Loucy (cell line): ENCODE measurements at regions not wholly inside any gene's neighbourhood (a gene's known extent, or its start where the extent isn't known, plus 50 kb on each side); places are given as distances from the start of the nearest gene placed in this dataset.

Source experiments
- H2AFZ ChIP-seq: fragments of 200-600 bp; sonication (generic); 2 replicates; pipeline ENCODE4 v1.6.0; 2016; ENCODE audit warnings: antibody characterized with exemption, mild to moderate bottlenecking, low read length, moderate library complexity
- H3F3A ChIP-seq: fragments of 200-600 bp; 2 replicates; pipeline ENCODE4 v1.6.0; 2016; ENCODE audit warnings: antibody characterized with exemption, low read depth, mild to moderate bottlenecking
- H3K27me3 ChIP-seq: fragments of 200-600 bp; sonication (generic); 2 replicates; pipeline ENCODE4 v1.6.1; 2014; ENCODE audit warnings: low read length, mild to moderate bottlenecking; ENCODE audit not compliant: insufficient read depth, poor library complexity, severe bottlenecking
- H3K36me3 ChIP-seq: fragments of 200-600 bp; sonication (generic); 2 replicates; pipeline ENCODE4 v1.6.1; 2016; ENCODE audit warnings: low read length; ENCODE audit not compliant: insufficient read depth
- H3K4me1 ChIP-seq: fragments of 200-600 bp; sonication (generic); 2 replicates; pipeline ENCODE4 v1.5.1; 2014; ENCODE audit warnings: low read length, mild to moderate bottlenecking; ENCODE audit not compliant: insufficient read depth, poor library complexity, severe bottlenecking
- H3K4me2 ChIP-seq: fragments of 200-600 bp; sonication (generic); 2 replicates; pipeline ENCODE4 v1.6.0; 2014; ENCODE audit warnings: antibody characterized with exemption, low read length, low read depth, mild to moderate bottlenecking; ENCODE audit not compliant: poor library complexity, severe bottlenecking
- H3K4me3 ChIP-seq: fragments of 200-600 bp; sonication (generic); 2 replicates; pipeline ENCODE4 v1.5.1; 2014; ENCODE audit warnings: low read length, mild to moderate bottlenecking, mixed read lengths; ENCODE audit not compliant: poor library complexity, severe bottlenecking
- H3K79me2 ChIP-seq: fragments of 200-600 bp; sonication (generic); 2 replicates; pipeline ENCODE4 v1.6.1; 2014; ENCODE audit warnings: low read length; ENCODE audit not compliant: insufficient read depth
- H3K9ac ChIP-seq: fragments of 200-600 bp; sonication (generic); 2 replicates; pipeline ENCODE4 v1.6.0; 2014; ENCODE audit warnings: mild to moderate bottlenecking, low read depth, low read length, moderate library complexity; ENCODE audit not compliant: poor library complexity, severe bottlenecking
- H3K9me2 ChIP-seq: fragments of 200-600 bp; sonication (generic); replicated peaks from 2 replicates; pipeline ENCODE4 v1.6.1; 2016; ENCODE audit warnings: low read depth, low read length, mixed read lengths
- H3K9me3 ChIP-seq: fragments of 200-600 bp; sonication (generic); 2 replicates; pipeline ENCODE4 v1.6.1; 2014; ENCODE audit warnings: mild to moderate bottlenecking, antibody characterized with exemption, low read length, low read depth; ENCODE audit not compliant: insufficient read depth
- H4K20me1 ChIP-seq: fragments of 200-600 bp; sonication (generic); 2 replicates; pipeline ENCODE4 v1.6.0; 2014; ENCODE audit warnings: antibody characterized with exemption, low read length, mild to moderate bottlenecking; ENCODE audit not compliant: insufficient read depth, poor library complexity, severe bottlenecking
- CTCF ChIP-seq: fragments of 200-600 bp; sonication (generic); conservative IDR thresholded peaks from 2 replicates; pipeline ENCODE4 v1.5.1; 2014; ENCODE audit warnings: mild to moderate bottlenecking, antibody characterized with exemption, low read length
- EZH2phosphoT487 ChIP-seq: fragments of 200-600 bp; IDR thresholded peaks from 2 replicates; pipeline ENCODE4 v1.6.1; 2018; ENCODE audit warnings: antibody characterized with exemption, mild to moderate bottlenecking, moderate library complexity, borderline replicate concordance

DNA sequence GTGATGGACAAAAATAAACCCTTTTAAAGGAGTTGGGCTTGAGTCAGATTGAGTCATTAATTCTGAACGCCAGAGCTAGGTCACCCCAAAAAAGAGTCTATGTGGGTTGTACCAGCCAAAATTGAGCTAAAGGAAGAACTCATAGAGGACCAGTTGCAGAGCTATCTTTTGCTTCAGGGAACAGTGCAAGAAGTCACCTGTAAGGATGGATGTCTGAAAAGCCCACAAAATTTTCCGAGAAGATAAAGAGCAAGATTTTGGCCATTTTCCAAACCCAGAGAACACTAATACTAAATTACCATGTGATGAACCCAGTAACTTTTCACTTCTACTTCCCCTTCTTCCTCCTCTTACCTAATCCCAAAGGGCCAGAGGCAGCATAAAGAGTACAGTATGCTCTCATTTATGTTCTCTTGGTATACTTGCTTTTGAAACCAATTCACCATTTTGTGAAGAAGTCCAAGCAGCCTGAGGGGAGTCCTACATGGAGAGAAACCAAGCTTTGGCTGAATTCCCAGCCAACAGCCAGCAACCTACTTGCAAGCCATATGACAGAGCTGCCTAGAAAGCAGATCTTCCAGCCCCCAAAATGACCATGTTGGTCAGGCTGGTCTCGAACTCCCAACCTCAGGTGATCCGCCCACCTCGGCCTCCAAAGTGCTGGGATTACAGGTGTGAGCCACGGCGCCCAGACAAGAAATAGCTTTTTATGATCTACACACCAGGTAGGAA, 551.7 kb downstream of the SATB2 start:
- Histone ChIP-seq H3K27me3 (no peaks in the 10 kb centered on the region), H3K4me2 (no peak overlapping the region), H3K79me2 (no peaks in the 10 kb centered on the region), H3K4me1 (no peaks in the 10 kb centered on the region), H3F3A (no peaks in the 10 kb centered on the region), H3K36me3 (no peaks in the 10 kb centered on the region), H3K9ac (no peak overlapping the region), H4K20me1 (no peaks in the 10 kb centered on the region), H3K9me3 (no peaks in the 10 kb centered on the region), H2AFZ (no peak overlapping the region), H3K4me3 (no peak overlapping the region), H3K9me2 (0 out of 2 replicates have a peak, but pooled peaks cover 3% of the 10 kb centered on the region)
- TF ChIP-seq EZH2phosphoT487 (no peak), CTCF (no peak)

- H3K9ac ChIP-seq, result no peak overlapping the region
- no peaks in the 10 kb centered on the region for H3K4me1 ChIP-seq
- H3K9me3 ChIP-seq, result no peaks in the 10 kb centered on the region
- H3K9me2 ChIP-seq, result no peaks in the 10 kb centered on the region
- H2AFZ ChIP-seq, result no peak overlapping the region
- H4K20me1 ChIP-seq, result no peaks in the 10 kb centered on the region
- H3K4me3 ChIP-seq, result no peak overlapping the region
- H3K79me2 ChIP-seq, result no peaks in the 10 kb centered on the region
- no peaks in the 10 kb centered on the region for H3K36me3 ChIP-seq
- no peak for TF ChIP-seq EZH2phosphoT487
- TF ChIP-seq CTCF, result no peak
- H3K4me2 ChIP-seq, result no peak overlapping the region
- no peaks in the 10 kb centered on the region for H3F3A ChIP-seq
- no peaks in the 10 kb centered on the region for H3K27me3 ChIP-seq
Observed at GRCh38 chr2:198901894-198902293, 555.8 kb downstream of the SATB2 start.

DNA sequence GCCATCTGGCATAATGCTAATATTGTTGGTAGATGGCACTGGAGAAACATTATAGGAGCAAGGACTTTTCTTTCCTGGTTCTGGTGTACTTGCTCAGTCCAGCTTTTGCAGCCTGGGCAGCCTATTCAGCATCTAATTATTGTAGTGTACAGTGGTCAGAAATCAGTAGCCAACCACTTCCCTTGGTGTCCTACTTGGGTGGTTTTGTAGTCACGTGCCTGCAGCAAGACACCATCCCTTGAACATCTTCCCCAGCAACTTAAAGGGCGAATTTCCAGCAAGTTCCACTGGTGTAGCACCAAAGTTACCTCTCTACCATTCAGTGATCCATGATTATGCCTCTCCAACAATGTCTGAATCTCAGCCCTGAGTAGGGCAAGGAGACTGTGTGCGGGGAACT, 557.6 kb downstream of the SATB2 start:
- Histone ChIP-seq H3K4me2 (no peak overlapping the region), H3K4me1 (no peaks in the 10 kb centered on the region), H3F3A (no peaks in the 10 kb centered on the region), H3K4me3 (no peak overlapping the region), H4K20me1 (no peaks in the 10 kb centered on the region), H2AFZ (no peak overlapping the region), H3K79me2 (no peaks in the 10 kb centered on the region), H3K9ac (no peak overlapping the region), H3K36me3 (no peaks in the 10 kb centered on the region), H3K9me3 (no peaks in the 10 kb centered on the region), H3K9me2 (no peaks in the 10 kb centered on the region), H3K27me3 (no peaks in the 10 kb centered on the region)
- TF ChIP-seq CTCF (no peak), EZH2phosphoT487 (no peak)
